Activated CD8-positive, alpha-beta memory T cell treated with anti-CD3 and anti-CD28 coated beads for 1 hour (primary cell): ENCODE measurements at regions not wholly inside any gene's neighbourhood (a gene's known extent, or its start where the extent isn't known, plus 50 kb on each side); places are given as distances from the start of the nearest gene placed in this dataset.

Source experiments
- DNase-seq, 2 donors: peaks; one replicate each; pipeline ENCODE4 v3.0.0-alpha.2; 2020; ENCODE audit warnings: low read depth in 1 of 2; ENCODE audit errors: extremely low read depth in 1 of 2

- no peak for DNase-seq
Measured at GRCh38 chr2:193336781-193337180, 1142.0 kb upstream of the TMEFF2 start.

- DNase-seq = no peak
Measured at GRCh38 chr2:193334401-193334800, 1139.7 kb upstream of the TMEFF2 start.

DNA sequence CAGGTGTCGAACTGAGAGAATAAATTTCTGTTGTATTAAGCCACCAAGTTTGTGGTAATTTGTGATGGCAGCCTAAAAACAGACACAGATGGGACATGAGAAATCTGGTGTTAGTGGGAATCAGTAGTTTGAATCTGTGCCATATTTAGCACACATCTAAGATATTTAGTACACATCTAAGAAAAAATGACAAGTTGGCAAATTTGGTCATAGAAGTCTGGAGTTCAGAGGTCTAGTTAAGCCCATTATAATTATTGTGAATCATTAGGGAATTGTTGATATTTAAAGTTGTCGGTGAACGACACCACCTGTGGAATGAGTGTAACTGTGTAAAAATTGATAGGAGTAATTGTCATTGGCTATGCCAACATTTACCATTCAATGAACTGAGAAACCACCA, 1138.8 kb upstream of the TMEFF2 start:
- DNase-seq = no peak

DNA sequence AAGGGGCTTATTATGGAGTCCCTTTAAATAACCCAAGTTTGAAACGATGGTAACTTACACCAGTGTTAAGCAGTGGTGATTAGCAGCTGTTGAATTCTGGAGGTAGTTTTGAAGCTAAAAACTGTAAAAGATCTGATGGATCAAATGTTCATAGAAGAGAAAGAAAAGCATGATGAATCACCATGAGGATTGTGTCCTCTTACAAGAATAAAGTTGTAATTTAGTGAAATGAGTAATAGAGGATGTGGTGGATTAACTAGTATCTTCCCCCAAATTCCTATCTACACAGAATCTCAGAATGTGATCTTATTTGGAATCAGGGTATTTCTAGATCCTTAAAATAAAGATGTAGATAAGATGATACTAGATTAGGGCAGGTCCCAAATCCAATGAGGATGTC, 1138.2 kb upstream of the TMEFF2 start:
- no peak for DNase-seq

GRCh38 chr2:193331676-193332075, 1136.9 kb upstream of the TMEFF2 start:
- no peak for DNase-seq

DNA sequence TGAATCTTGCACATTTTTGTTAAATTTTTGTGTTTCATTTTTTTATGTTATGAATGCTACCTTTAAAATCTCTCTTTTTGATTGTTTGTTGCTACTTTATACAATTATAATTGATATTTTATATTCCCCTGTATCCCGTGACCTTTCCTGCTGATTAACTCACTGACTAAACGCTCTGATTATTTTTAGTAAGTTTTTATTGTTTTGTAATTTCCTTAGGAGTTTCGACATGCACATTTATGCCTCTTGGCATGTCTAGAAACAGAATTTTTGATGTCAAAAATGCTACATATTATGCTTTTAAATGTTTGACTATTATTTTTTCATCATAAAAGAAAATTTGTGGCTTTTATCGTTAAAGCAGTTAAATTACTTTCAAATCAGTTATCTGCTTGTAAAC, 1131.6 kb upstream of the TMEFF2 start:
- DNase-seq = no peak

GRCh38 chr2:193315428-193316091, 1120.8 kb upstream of the TMEFF2 start:
- no peak for DNase-seq

DNA sequence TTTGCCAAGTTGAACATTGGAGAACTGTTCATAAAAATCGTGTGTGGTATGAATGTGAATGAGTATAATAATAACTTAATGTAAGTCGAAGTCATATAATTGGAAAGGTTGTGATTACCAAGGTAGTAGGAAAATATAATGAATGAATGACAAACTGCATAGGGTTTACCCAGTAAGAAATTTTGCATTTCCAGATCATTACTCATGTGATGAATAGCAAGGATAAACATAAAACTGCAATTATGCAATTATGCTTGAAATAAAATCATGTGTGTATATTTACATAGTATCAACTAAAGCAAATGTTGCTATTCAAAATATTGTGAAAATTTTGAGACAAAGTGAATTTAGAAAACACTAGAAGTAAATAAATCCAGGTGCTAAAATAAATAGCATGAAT, 1108.7 kb upstream of the TMEFF2 start:
- no peak for DNase-seq

DNA sequence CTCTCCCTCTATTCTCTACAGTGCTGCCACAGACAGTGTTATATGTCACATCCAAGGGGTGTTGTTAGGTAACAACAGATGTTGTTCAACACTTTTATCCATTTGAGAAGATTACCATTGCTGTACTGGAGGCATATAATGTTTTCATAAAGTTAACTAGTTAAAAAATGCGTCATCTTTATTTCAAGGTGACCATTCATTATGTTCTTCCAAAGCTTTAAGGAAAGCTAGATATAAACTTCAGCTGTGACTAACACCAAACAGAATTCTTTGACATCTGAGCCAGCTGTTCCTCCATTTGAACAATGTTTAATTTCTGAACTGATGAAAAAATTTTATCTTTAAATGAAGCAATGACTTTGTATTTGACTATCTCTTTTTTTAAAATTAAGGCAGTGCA, 1099.6 kb upstream of the TMEFF2 start:
- no peak for DNase-seq

DNA sequence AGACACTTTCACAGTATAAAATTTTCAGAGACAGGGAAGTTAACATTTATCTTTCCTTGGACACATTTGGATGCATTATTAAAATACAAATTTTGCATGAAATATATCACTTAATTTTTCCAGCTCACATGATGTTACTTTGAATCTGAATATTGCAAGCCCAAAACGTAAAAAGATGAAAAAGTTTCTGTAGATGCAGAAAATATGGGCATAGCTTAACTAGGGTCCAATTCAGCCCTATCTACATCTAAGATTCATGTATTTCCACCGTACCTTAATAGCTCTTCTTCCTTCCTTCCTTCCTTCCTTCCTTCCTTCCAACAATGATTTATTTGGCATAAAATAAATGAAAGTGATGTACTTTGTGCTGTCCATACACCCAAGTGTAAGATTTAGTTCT, 1084.6 kb upstream of the TMEFF2 start:
- DNase-seq = no peak

- DNase-seq = no peak
Measured at GRCh38 chr2:193276988-193277387, 1082.3 kb upstream of the TMEFF2 start.

GRCh38 chr2:193276560-193276959, 1081.8 kb upstream of the TMEFF2 start:
- no peak for DNase-seq

DNA sequence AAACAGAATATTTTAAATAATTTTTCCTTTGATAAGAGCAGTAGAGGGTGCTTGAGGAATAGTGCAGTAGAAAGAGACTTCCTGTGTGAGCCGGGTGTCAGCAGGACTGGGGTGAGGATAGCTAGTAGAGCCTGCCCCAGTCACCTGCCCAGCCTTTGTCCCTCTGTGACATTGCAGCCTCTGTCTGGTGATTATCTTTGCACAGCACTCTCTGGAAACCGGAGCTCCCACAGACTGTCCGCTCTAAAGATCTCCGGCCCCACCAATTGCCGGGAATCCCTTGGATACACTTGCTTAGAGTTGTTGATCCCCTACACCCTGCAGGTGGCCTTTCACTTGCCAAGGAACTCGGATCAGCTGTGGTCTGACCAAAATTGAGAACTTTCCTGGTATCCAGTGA, 1081.3 kb upstream of the TMEFF2 start:
- no peak for DNase-seq

DNA sequence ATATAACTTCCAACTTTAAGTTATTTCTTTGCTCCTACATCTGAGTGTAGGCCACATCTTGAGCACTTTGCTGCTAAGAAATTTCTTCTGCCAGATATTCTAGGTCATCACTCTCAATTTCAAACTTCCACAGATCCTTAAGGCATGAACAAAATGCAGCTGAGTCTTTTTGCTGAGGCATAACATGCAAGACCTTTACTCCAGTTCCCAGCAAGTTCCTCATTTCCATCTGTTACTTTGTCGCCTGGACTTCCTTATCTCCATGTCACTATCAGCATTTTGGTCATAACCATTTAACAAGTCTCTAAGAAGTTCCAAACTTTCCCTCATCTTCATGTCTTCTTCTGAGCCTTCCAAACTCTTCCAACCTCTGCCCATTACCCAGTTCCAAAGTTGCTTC, 1077.3 kb upstream of the TMEFF2 start:
- no peak for DNase-seq

GRCh38 chr2:193270816-193271215, 1076.1 kb upstream of the TMEFF2 start:
- DNase-seq = no peak

DNA sequence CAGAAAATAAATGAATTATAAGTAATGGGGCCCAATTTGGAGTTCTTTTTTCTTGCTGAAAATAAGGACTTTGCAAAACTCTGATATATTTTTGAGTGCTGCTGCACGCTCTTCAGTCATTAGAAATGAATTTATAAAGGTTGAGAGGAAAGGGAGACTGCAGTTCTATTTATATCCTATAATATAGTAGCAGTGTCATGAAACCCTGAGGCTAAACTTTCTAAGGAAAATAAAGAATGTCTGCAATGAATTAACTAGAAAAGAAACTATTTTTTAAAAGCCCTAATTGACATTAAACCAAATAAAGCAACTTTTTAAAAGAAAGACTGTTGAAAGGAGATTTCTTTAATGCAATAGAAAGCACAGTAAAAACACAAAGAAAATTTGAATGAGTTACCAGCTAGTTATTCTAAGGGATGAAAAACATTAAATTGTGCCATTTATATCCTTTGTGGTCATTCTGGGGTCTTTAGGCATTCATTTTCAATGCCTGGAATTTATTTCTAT, 1072.8 kb upstream of the TMEFF2 start:
- no peak for DNase-seq

- DNase-seq = no peak
Measured at GRCh38 chr2:193253014-193253530, 1058.3 kb upstream of the TMEFF2 start.

GRCh38 chr2:193251909-193252308, 1057.2 kb upstream of the TMEFF2 start:
- DNase-seq = no peak

- no peak for DNase-seq
Measured at GRCh38 chr2:193250389-193250788, 1055.7 kb upstream of the TMEFF2 start.

- no peak for DNase-seq
Measured at GRCh38 chr2:193240752-193241151, 1046.0 kb upstream of the TMEFF2 start.

DNA sequence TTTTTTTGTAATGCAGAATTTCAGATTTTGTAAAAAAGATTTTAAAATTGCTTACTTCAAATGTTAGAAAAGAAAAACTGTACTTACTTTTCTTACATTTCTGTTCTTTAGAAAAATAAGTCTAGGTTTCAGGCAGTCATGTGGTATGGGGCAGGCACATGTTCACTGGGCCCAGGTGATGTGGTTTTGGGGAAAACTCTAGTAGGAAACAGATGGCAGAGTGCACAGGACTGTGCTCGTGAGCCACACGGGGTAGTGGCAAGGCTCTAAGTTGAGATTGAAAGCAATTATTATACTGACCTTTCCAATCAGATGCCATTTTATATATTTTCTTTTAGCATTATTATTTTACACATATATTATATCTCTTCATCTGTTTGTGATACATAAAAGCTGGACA, 1036.9 kb upstream of the TMEFF2 start:
- DNase-seq = no peak

- no peak for DNase-seq
Measured at GRCh38 chr2:193228276-193228675, 1033.5 kb upstream of the TMEFF2 start.

GRCh38 chr2:193222454-193222853, 1027.7 kb upstream of the TMEFF2 start:
- DNase-seq = no peak
